K562 (cell line): ENCODE measurements at regions not wholly inside any gene's neighbourhood (a gene's known extent, or its start where the extent isn't known, plus 50 kb on each side); places are given as distances from the start of the nearest gene placed in this dataset.

Experiments
- ATAC-seq: fragments of 200-7000 bp; cut with Tn5 transposase; 3 replicates; pipeline ENCODE4 v1.9.1; 2020; ENCODE audit warnings: moderate library complexity
- BruUV-seq: library from RNA; stranded (reverse); fragments of 400-500 nt; replicated peaks from 2 replicates; lab custom pipeline; 2021; lab: Mats Ljungman, UMichigan
- CTCF ChIA-PET: fragments of 300-600 bp; formaldehyde crosslinking; extraction: SDS; loops from one replicate; lab custom pipeline; 2021; ENCODE audit warnings: low intra/inter-chr PET ratio; lab: Yijun Ruan, JAX
- POLR2A ChIA-PET: fragments of 300-600, 350-650 bp; sonication (Branson Sonifier 250); formaldehyde crosslinking; extraction: SDS; loops from one replicate; lab custom pipeline; 2021; ENCODE audit warnings: antibody characterized with exemption, inconsistent platforms; lab: Yijun Ruan, JAX
- DNase-seq, 4 experiments: peaks; one replicate each; pipeline versions ENCODE4 v3.0.0 to v3.0.0-alpha.2; 2011 to 2018; ENCODE audit warnings: low spot score in 3 of 4, mixed read lengths in 3 of 4; ENCODE audit errors: extremely low read depth in 1 of 4
- FAIRE-seq: peaks from 2 replicates; lab custom pipeline; 2011; peaks lifted over from hg19 to GRCh38; lab: Jason Lieb, UNC
- H2AFZ ChIP-seq: 2 replicates; pipeline ENCODE4 v1.6.0; 2011; ENCODE audit warnings: low read depth, low read length, control low read depth, inconsistent platforms
- H3K27ac ChIP-seq: fragments of 200-600 bp; 3 replicates; pipeline ENCODE4 v1.8.0; 2011; ENCODE audit warnings: low read depth, mild to moderate bottlenecking, control low read depth, inconsistent platforms, low read length, moderate library complexity, mixed read lengths; ENCODE audit errors: extremely low read depth
- H3K27me3 ChIP-seq, 2 experiments: fragments of 300-600 bp in 1 of 2; 2 replicates in 1 of 2; 3 replicates in 1 of 2; pipeline versions ENCODE4 v1.6.0 to v1.8.0; 2011; ENCODE audit warnings: inconsistent platforms in 2 of 2, low read length in 2 of 2, mild to moderate bottlenecking in 1 of 2, mixed read lengths in 1 of 2, moderate library complexity in 1 of 2; ENCODE audit not compliant: control insufficient read depth in 2 of 2, insufficient read depth in 2 of 2
- H3K36me3 ChIP-seq: fragments of 300-600 bp; 3 replicates; pipeline ENCODE4 v1.8.0; 2011; ENCODE audit warnings: mild to moderate bottlenecking, low read length, inconsistent platforms; ENCODE audit not compliant: control insufficient read depth, insufficient read depth
- H3K4me1 ChIP-seq, 2 experiments: fragments of 200-600 bp in 1 of 2; replicated peaks in 1 of 2; 2 replicates in 1 of 2; 3 replicates in 1 of 2; pipeline versions ENCODE4 v1.5.1 to v1.8.0; 2011; ENCODE audit warnings: inconsistent platforms in 2 of 2, low read length in 2 of 2, mild to moderate bottlenecking in 1 of 2, mixed read lengths in 1 of 2, moderate library complexity in 1 of 2; ENCODE audit not compliant: control insufficient read depth in 2 of 2, insufficient read depth in 2 of 2
- H3K4me2 ChIP-seq: 2 replicates; pipeline ENCODE4 v1.6.1; 2011; ENCODE audit warnings: low read length, control low read depth, inconsistent platforms, mixed read lengths; ENCODE audit not compliant: insufficient read depth
- H3K4me3 ChIP-seq: fragments of 200-600 bp; sonication (generic), shearing (Covaris generic); 2 replicates; pipeline ENCODE4 v1.5.1; 2016; ENCODE audit warnings: control low read depth, inconsistent platforms
- H3K79me2 ChIP-seq: fragments of 200-600 bp; 3 replicates; pipeline ENCODE4 v1.8.0; 2011; ENCODE audit warnings: low read length, inconsistent platforms; ENCODE audit not compliant: control insufficient read depth, insufficient read depth
- H3K9ac ChIP-seq, 2 experiments: 2 replicates each; pipeline versions ENCODE4 v1.6.0 to v1.6.1; 2011; ENCODE audit warnings: low read depth in 2 of 2, low read length in 2 of 2, control low read depth in 1 of 2, inconsistent platforms in 1 of 2, mild to moderate bottlenecking in 1 of 2, mixed read lengths in 1 of 2; ENCODE audit not compliant: insufficient read depth in 1 of 2
- H3K9me1 ChIP-seq: one replicate; pipeline ENCODE4 v1.6.0; 2011; ENCODE audit warnings: inconsistent platforms, mild to moderate bottlenecking, low read length, moderate library complexity; ENCODE audit not compliant: control insufficient read depth, insufficient read depth
- H3K9me3 ChIP-seq: replicated peaks from 2 replicates; pipeline ENCODE4 v1.5.1; 2011; ENCODE audit warnings: low read depth, low read length, inconsistent platforms; ENCODE audit not compliant: control insufficient read depth, insufficient read depth
- H4K20me1 ChIP-seq: replicated peaks from 2 replicates; pipeline ENCODE4 v1.6.1; 2011; ENCODE audit warnings: low read length, inconsistent platforms, mixed read lengths; ENCODE audit not compliant: control insufficient read depth, insufficient read depth
- GTF2F1 ChIP-seq: IDR thresholded peaks from 2 replicates; pipeline ENCODE4 v1.6.1; 2011; ENCODE audit warnings: low read depth, low read length, improper control_type of control experiment
- KLF10 ChIP-seq: fragments of 250-450 bp; sonication (Bioruptor Pico); IDR thresholded peaks from 2 replicates; pipeline ENCODE4 v1.6.1; 2021; ENCODE audit warnings: matching md5 sums
- MEIS2 ChIP-seq: fragments of 450-650 bp; IDR thresholded peaks from 2 replicates; pipeline ENCODE4 v1.6.1; 2014; ENCODE audit warnings: mild to moderate bottlenecking; ENCODE audit not compliant: partially characterized antibody
- TCF7L2 ChIP-seq: fragments of 150-350 bp; IDR thresholded peaks from 2 replicates; pipeline ENCODE4 v1.6.1; 2016; ENCODE audit warnings: low read depth, mild to moderate bottlenecking, low read length, moderate library complexity
- ZNF253 ChIP-seq: fragments of 250-450 bp; sonication (Bioruptor Pico); conservative IDR thresholded peaks from 2 replicates; pipeline ENCODE4 v1.6.1; 2021; ENCODE audit warnings: mild to moderate bottlenecking
- ZNF561 ChIP-seq: fragments of 450-650 bp; formaldehyde crosslinking; conservative IDR thresholded peaks from 2 replicates; pipeline ENCODE4 v1.4.0; 2020; ENCODE audit warnings: mild to moderate bottlenecking, moderate library complexity
- WGBS: fragments of 100-300 bp; shearing (Covaris generic); methylation state at CpG from one replicate; pipeline ENCODE4 v1.1.6; 2016; ENCODE audit warnings: low coverage, mixed read lengths; ENCODE audit not compliant: insufficient coverage; ENCODE audit errors: missing lambda C conversion rate; 5-methylcytosine and 5-hydroxymethylcytosine counted together
- in situ Hi-C: fragments of 300-500 bp; cut with MboI; formaldehyde crosslinking; loops from 4 replicates; pipeline ENCODE4 v1.15.0; 2018; ENCODE audit warnings: inconsistent platforms, mixed read lengths
- intact Hi-C: fragments of 100-400 bp; cut with micrococcal nuclease; formaldehyde crosslinking; loops from 2 replicates; pipeline ENCODE4 v1.14.2; 2022
- TF ChIP-seq, protein P1 (sequence below): sonication (generic); formaldehyde crosslinking; IDR thresholded peaks from 2 replicates; pipeline ENCODE4 v1.8.1; 2023; ENCODE audit warnings: mild to moderate bottlenecking, missing genetic modification reagents
- TF ChIP-seq, protein P2 (sequence below): fragments of 450-650 bp; formaldehyde crosslinking; IDR thresholded peaks from 2 replicates; pipeline ENCODE4 v1.4.0; 2020; ENCODE audit warnings: mild to moderate bottlenecking, mixed read lengths
- TF ChIP-seq, protein P3 (sequence below): sonication (generic); formaldehyde crosslinking; IDR thresholded peaks from 2 replicates; pipeline ENCODE4 v1.8.1; 2022; ENCODE audit warnings: missing genetic modification reagents

DNA sequence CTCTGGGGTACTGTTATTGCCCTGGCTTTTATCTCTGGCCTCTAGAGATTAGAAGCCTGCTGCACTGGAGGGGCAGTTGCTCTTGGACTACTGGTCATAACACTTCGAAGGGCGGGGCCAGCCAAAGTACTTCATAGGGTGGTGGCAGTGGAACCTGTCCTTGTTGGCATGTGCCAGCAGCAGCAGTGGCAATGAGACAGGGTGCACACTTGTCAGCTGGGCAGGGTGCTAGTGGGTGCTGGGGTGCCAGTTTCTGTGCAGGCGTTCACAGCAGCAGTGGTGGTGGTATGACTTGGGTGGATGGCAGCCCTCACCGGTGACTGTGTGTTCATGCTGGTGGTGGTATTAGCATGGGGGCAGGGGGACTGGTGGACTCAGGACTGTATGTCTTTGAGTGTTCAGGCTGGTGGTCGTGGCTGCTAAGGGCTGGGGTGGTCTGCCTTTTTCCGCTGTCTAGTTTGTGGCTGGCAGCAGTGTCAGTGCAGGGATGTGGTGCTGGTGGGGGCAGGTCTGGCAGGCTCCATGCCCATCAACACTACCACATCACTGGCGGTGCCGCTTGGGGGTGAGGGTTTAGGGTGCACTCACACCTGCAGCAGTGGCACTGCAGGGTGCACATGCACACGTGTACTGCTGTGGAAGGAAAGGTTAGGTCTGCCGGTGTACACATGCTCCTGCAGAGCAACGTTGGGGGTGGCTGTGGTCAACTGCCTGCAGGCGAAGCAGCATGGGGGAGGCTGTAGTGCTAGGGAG lies 176.1 kb upstream of the CDC14C start:
- in situ Hi-C loops (no loop called here), intact Hi-C loops (no loop called here)
- no peaks in the 10 kb centered on the region for H3K4me1 ChIP-seq
- no peak overlapping the region for H3K27ac ChIP-seq
- H2AFZ ChIP-seq = no peak overlapping the region
- ATAC-seq (no peak), DNase-seq (no peak), FAIRE-seq (no peak)
- H3K9ac ChIP-seq = no peak overlapping the region
- H3K27me3 ChIP-seq = no peaks in the 10 kb centered on the region
- no peaks in the 10 kb centered on the region for H3K36me3 ChIP-seq
- no peaks in the 10 kb centered on the region for H4K20me1 ChIP-seq
- H3K79me2 ChIP-seq = no peaks in the 10 kb centered on the region
- H3K9me3 ChIP-seq = no peaks in the 10 kb centered on the region
- TF ChIP-seq, protein P1, sequence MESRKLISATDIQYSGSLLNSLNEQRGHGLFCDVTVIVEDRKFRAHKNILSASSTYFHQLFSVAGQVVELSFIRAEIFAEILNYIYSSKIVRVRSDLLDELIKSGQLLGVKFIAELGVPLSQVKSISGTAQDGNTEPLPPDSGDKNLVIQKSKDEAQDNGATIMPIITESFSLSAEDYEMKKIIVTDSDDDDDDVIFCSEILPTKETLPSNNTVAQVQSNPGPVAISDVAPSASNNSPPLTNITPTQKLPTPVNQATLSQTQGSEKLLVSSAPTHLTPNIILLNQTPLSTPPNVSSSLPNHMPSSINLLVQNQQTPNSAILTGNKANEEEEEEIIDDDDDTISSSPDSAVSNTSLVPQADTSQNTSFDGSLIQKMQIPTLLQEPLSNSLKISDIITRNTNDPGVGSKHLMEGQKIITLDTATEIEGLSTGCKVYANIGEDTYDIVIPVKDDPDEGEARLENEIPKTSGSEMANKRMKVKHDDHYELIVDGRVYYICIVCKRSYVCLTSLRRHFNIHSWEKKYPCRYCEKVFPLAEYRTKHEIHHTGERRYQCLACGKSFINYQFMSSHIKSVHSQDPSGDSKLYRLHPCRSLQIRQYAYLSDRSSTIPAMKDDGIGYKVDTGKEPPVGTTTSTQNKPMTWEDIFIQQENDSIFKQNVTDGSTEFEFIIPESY = no peak
- TF ChIP-seq, protein P2, sequence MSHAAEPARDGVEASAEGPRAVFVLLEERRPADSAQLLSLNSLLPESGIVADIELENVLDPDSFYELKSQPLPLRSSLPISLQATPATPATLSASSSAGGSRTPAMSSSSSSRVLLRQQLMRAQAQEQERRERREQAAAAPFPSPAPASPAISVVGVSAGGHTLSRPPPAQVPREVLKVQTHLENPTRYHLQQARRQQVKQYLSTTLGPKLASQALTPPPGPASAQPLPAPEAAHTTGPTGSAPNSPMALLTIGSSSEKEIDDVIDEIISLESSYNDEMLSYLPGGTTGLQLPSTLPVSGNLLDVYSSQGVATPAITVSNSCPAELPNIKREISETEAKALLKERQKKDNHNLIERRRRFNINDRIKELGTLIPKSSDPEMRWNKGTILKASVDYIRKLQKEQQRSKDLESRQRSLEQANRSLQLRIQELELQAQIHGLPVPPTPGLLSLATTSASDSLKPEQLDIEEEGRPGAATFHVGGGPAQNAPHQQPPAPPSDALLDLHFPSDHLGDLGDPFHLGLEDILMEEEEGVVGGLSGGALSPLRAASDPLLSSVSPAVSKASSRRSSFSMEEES = no peak
- no peak for TF ChIP-seq KLF10 (CRISPR knock-in tag)
- no peak for TF ChIP-seq TCF7L2
- TF ChIP-seq, protein P3, sequence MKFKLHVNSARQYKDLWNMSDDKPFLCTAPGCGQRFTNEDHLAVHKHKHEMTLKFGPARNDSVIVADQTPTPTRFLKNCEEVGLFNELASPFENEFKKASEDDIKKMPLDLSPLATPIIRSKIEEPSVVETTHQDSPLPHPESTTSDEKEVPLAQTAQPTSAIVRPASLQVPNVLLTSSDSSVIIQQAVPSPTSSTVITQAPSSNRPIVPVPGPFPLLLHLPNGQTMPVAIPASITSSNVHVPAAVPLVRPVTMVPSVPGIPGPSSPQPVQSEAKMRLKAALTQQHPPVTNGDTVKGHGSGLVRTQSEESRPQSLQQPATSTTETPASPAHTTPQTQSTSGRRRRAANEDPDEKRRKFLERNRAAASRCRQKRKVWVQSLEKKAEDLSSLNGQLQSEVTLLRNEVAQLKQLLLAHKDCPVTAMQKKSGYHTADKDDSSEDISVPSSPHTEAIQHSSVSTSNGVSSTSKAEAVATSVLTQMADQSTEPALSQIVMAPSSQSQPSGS (CRISPR knock-in tag) = no peak
- TF ChIP-seq ZNF253 (CRISPR knock-in tag) = no peak
- TF ChIP-seq MEIS2 = no peak
- no peak for TF ChIP-seq ZNF561 (CRISPR knock-in tag)
- TF ChIP-seq GTF2F1 = no peak
- no peak overlapping the region for H3K4me2 ChIP-seq
- CTCF ChIA-PET = no interaction called here
- H3K9me1 ChIP-seq = no peaks in the 10 kb centered on the region
- WGBS = 4% methylated on average over 10 of the region's 12 CpGs
- BruUV-seq = no TSS peak
- POLR2A ChIA-PET = no interaction called here
- no peak overlapping the region for H3K4me3 ChIP-seq
